HepG2 (cell line): ENCODE measurements at regions not wholly inside any gene's neighbourhood (a gene's known extent, or its start where the extent isn't known, plus 50 kb on each side); places are given as distances from the start of the nearest gene placed in this dataset.

Experiments used
- ATAC-seq: fragments of 200-7000 bp; cut with Tn5 transposase; 3 replicates; pipeline ENCODE4 v1.9.1; 2020; ENCODE audit warnings: mild to moderate bottlenecking, moderate library complexity
- BruUV-seq: library from RNA; stranded (reverse); fragments of 400-500 nt; replicated peaks from 2 replicates; lab custom pipeline; 2021; lab: Mats Ljungman, UMichigan
- CTCF ChIA-PET: fragments of 300-600 bp; formaldehyde crosslinking; extraction: SDS; loops from one replicate; lab custom pipeline; 2021; ENCODE audit warnings: low total read pairs, inconsistent platforms, low intra/inter-chr PET ratio; lab: Yijun Ruan, JAX
- POLR2A ChIA-PET: fragments of 350-600 bp; sonication (Branson Sonifier 250); formaldehyde crosslinking; loops from one replicate; lab custom pipeline; 2020; ENCODE audit warnings: antibody characterized with exemption, inconsistent platforms; lab: Yijun Ruan, JAX
- DNase-seq: peaks from one replicate; pipeline ENCODE4 v3.0.0-alpha.2; 2015; ENCODE audit warnings: low spot score
- FAIRE-seq: peaks from 3 replicates; lab custom pipeline; 2011; peaks lifted over from hg19 to GRCh38; lab: Jason Lieb, UNC
- H2AFZ ChIP-seq: one replicate; pipeline ENCODE4 v1.6.1; 2011; ENCODE audit warnings: low read length, inconsistent platforms
- H3K27ac ChIP-seq: fragments of 300-600 bp; 3 replicates; pipeline ENCODE4 v1.8.0; 2011; ENCODE audit warnings: mixed run types, mild to moderate bottlenecking, mixed read lengths, low read length, inconsistent platforms; ENCODE audit not compliant: insufficient read depth; ENCODE audit errors: extremely low read length
- H3K27me3 ChIP-seq, 2 experiments: fragments of 200-600 bp in 1 of 2; 2 replicates in 1 of 2; 3 replicates in 1 of 2; pipeline versions ENCODE4 v1.6.0 to v1.8.0; 2011; ENCODE audit warnings: low read length in 2 of 2, mild to moderate bottlenecking in 2 of 2, moderate library complexity in 2 of 2, inconsistent platforms in 1 of 2; ENCODE audit not compliant: insufficient read depth in 2 of 2, control insufficient read depth in 1 of 2
- H3K36me3 ChIP-seq, 2 experiments: fragments of 200-600 bp in 1 of 2; replicated peaks in 1 of 2; 2 replicates in 1 of 2; 3 replicates in 1 of 2; pipeline versions ENCODE4 v1.5.1 to v1.8.0; 2011; ENCODE audit warnings: low read length in 2 of 2, inconsistent platforms in 1 of 2; ENCODE audit not compliant: insufficient read depth in 2 of 2, control insufficient read depth in 1 of 2
- H3K4me1 ChIP-seq: 2 replicates; pipeline ENCODE4 v1.5.1; 2012; ENCODE audit warnings: low read length, inconsistent platforms; ENCODE audit not compliant: insufficient read depth
- H3K4me2 ChIP-seq: 2 replicates; pipeline ENCODE4 v1.6.0; 2011; ENCODE audit warnings: low read depth, low read length, inconsistent platforms
- H3K4me3 ChIP-seq, 3 experiments: fragments of 200-600 bp in 1 of 3; sonication (generic), shearing (Covaris generic) in 1 of 3; replicated peaks in 1 of 3; 2 replicates each; pipeline ENCODE4 v1.5.1; 2011 to 2016; ENCODE audit warnings: low read length in 3 of 3, inconsistent platforms in 2 of 3, low read depth in 2 of 3, mild to moderate bottlenecking in 2 of 3, control low read depth in 1 of 3, mixed read lengths in 1 of 3; ENCODE audit not compliant: insufficient read depth in 1 of 3
- H3K79me2 ChIP-seq: one replicate; pipeline ENCODE4 v1.6.1; 2011; ENCODE audit warnings: low read length, inconsistent platforms; ENCODE audit not compliant: insufficient read depth
- H3K9ac ChIP-seq: 2 replicates; pipeline ENCODE4 v1.6.0; 2011; ENCODE audit warnings: mild to moderate bottlenecking, low read depth, low read length, inconsistent platforms; ENCODE audit not compliant: insufficient read depth
- H3K9me3 ChIP-seq: 2 replicates; pipeline ENCODE4 v1.5.1; 2012; ENCODE audit warnings: mild to moderate bottlenecking, low read length
- H4K20me1 ChIP-seq: 2 replicates; pipeline ENCODE4 v1.6.0; 2011; ENCODE audit warnings: inconsistent platforms, mild to moderate bottlenecking, low read length, moderate library complexity; ENCODE audit not compliant: insufficient read depth
- MAFF ChIP-seq: IDR thresholded peaks from 2 replicates; pipeline ENCODE4 v1.6.1; 2011; ENCODE audit warnings: low read depth, low read length, improper control_type of control experiment
- MAFK ChIP-seq, 2 experiments: IDR thresholded peaks in 1 of 2; conservative IDR thresholded peaks in 1 of 2; 2 replicates each; pipeline ENCODE4 v1.6.1; 2011; ENCODE audit warnings: improper control_type of control experiment in 2 of 2, low read length in 2 of 2
- NKX3-1 ChIP-seq: sonication (generic); formaldehyde crosslinking; IDR thresholded peaks from 2 replicates; pipeline ENCODE4 v1.5.0; 2020; ENCODE audit warnings: missing genetic modification reagents
- ZNF607 ChIP-seq: sonication (generic); formaldehyde crosslinking; IDR thresholded peaks from 2 replicates; pipeline ENCODE4 v1.5.1; 2020; ENCODE audit warnings: missing genetic modification reagents, mild to moderate bottlenecking, borderline replicate concordance
- ZNF841 ChIP-seq: sonication (generic); formaldehyde crosslinking; IDR thresholded peaks from 2 replicates; pipeline ENCODE4 v1.8.1; 2023; ENCODE audit warnings: missing genetic modification reagents, borderline replicate concordance
- whole genome bisulfite sequencing: methylation state at CpG from one replicate; pipeline ENCODE4 v1.1.6; 2017; ENCODE audit warnings: low lambda C conversion rate; 5-methylcytosine and 5-hydroxymethylcytosine counted together
- in situ Hi-C: cut with HindIII; loops from 2 replicates; pipeline ENCODE4 v1.10.0; 2017; ENCODE audit warnings: low pct_unique_long_range_greater_than_20kb; ENCODE audit not compliant: extremely low pct_ligation_motif_present
- intact Hi-C: fragments of 100-400 bp; cut with micrococcal nuclease; formaldehyde crosslinking; loops from one replicate; pipeline ENCODE4 v1.10.0; 2022; ENCODE audit not compliant: unreplicated experiment

GRCh38 chr13:104387510-104387909 lies 1321.3 kb upstream of the SLC10A2 start:
- no peaks in the 10 kb centered on the region for H3K79me2 ChIP-seq
- no peak overlapping the region for H3K4me3 ChIP-seq
- H3K9me3 ChIP-seq = peaks cover 57% of the 10 kb centered on the region
- H3K4me1 ChIP-seq = no peaks in the 10 kb centered on the region
- H3K27ac ChIP-seq = no peak overlapping the region
- in situ Hi-C loops (no loop called here), intact Hi-C loops (no loop called here)
- FAIRE-seq (no peak), ATAC-seq (no peak), DNase-seq (no peak)
- H2AFZ ChIP-seq = no peak overlapping the region
- 14% methylated on average over 3 of the region's 3 CpGs for WGBS
- H3K27me3 ChIP-seq = no peaks in the 10 kb centered on the region
- no peak overlapping the region for H3K4me2 ChIP-seq
- H3K36me3 ChIP-seq = no peaks in the 10 kb centered on the region
- no TSS peak for BruUV-seq
- no peak overlapping the region for H3K9ac ChIP-seq
- TF ChIP-seq ZNF607 (CRISPR knock-in tag) = no peak
- TF ChIP-seq MAFK (conservative IDR thresholded peaks at IDR 0.05 in 1 of 2, IDR thresholded peaks at IDR 0.05 in 1 of 2; ENCODE audit: low read length in 2 of 2) = peak; percentile 81 to 88
- TF ChIP-seq MAFF = peak; percentile 84
- H4K20me1 ChIP-seq = no peaks in the 10 kb centered on the region
- ChIA-PET CTCF (no interaction called here), POLR2A (no interaction called here)

GRCh38 chr13:104385404-104385803 lies 1319.2 kb upstream of the SLC10A2 start:
- POLR2A ChIA-PET = no interaction called here

More at GRCh38 chr13:104385404-104385803, 1319.2 kb upstream of the SLC10A2 start:
- Histone ChIP-seq H3K36me3 (no peaks in the 10 kb centered on the region), H3K4me2 (no peak overlapping the region), H3K79me2 (no peaks in the 10 kb centered on the region), H4K20me1 (no peaks in the 10 kb centered on the region), H3K9ac (no peak overlapping the region), H3K4me3 (no peak overlapping the region), H3K27me3 (no peaks in the 10 kb centered on the region), H2AFZ (no peak overlapping the region), H3K9me3 (peaks cover 64% of the 10 kb centered on the region), H3K27ac (no peak overlapping the region), H3K4me1 (no peaks in the 10 kb centered on the region)
- 0% methylated on average over 2 of the region's 2 CpGs for WGBS
- in situ Hi-C loops (no loop called here), intact Hi-C loops (no loop called here)
- DNase-seq = no peak
- no peak for ATAC-seq
- no peak for TF ChIP-seq NKX3-1 (CRISPR knock-in tag)
- no peak for TF ChIP-seq ZNF841 (CRISPR knock-in tag)
- CTCF ChIA-PET = no interaction called here
- FAIRE-seq = no peak
- BruUV-seq = no TSS peak
